ENCODE measurements at regions not wholly inside any gene's neighbourhood (a gene's known extent, or its start where the extent isn't known, plus 50 kb on each side); places are given as distances from the start of the nearest gene placed in this dataset.

DNA sequence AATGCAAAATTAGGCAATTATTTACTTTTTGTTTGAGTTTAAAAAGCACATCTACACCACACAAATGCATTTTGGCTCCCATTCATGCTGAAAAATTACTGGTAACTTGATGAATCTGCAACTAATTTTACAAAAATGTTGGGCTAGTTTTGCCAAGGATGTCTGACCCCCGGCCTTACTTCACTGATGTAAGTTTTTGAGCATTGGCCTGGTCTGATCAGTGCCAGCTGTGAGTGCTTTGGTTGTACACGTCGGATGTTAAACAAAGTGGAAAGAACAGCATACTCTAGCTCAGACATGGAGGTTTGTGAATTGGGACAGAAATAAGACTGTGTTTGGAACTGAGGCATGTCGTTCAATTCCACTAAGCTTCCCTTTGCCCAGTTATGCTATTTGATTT lies 1044.2 kb downstream of the TLE4 start:
- H3K4me3 ChIP-seq (ENCODE audit: low read length): no peak overlapping the region
- H3K9ac ChIP-seq (ENCODE audit: low read depth, low read length): no peak overlapping the region
- no peaks in the 10 kb centered on the region for H3K9me3 ChIP-seq (ENCODE audit: insufficient read depth, low read depth, low read length)
- no peaks in the 10 kb centered on the region for H3K36me3 ChIP-seq (ENCODE audit: insufficient read depth, low read depth, low read length)
- no peaks in the 10 kb centered on the region for H3K4me1 ChIP-seq (ENCODE audit: insufficient read depth, low read length)
- no peaks in the 10 kb centered on the region for H3K27me3 ChIP-seq (ENCODE audit: insufficient read depth, low read length)
- H3K27ac ChIP-seq (ENCODE audit: low read length): no peak overlapping the region

DNA sequence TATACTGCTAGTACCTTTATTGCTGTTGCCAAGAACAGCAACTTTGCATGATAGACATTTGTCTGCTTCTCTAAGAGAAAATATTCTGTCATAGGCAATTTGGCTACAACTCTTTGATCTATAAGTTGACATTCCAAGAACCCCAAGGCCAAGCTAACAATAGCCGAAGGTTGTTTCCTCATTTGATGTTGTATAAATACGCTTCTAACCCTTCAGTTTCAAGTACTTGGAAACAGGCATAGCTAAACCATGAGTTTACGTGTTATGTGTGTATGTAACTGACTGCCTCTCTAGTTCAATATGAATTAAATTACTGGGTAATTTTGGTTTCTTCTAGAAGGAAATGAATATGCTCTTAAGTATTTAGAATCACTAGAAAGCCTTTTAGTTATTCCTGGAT lies 1034.0 kb downstream of the TLE4 start:
- no peaks in the 10 kb centered on the region for H3K27me3 ChIP-seq (ENCODE audit: insufficient read depth, low read length)
- H3K27ac ChIP-seq (ENCODE audit: low read length): no peak overlapping the region
- H3K9me3 ChIP-seq (ENCODE audit: insufficient read depth, low read depth, low read length): no peaks in the 10 kb centered on the region
- no peak overlapping the region for H3K9ac ChIP-seq (ENCODE audit: low read depth, low read length)
- H3K36me3 ChIP-seq (ENCODE audit: insufficient read depth, low read depth, low read length): no peaks in the 10 kb centered on the region
- no peak overlapping the region for H3K4me3 ChIP-seq (ENCODE audit: low read length)
- peaks cover 10% of the 10 kb centered on the region for H3K4me1 ChIP-seq (ENCODE audit: insufficient read depth, low read length)

DNA sequence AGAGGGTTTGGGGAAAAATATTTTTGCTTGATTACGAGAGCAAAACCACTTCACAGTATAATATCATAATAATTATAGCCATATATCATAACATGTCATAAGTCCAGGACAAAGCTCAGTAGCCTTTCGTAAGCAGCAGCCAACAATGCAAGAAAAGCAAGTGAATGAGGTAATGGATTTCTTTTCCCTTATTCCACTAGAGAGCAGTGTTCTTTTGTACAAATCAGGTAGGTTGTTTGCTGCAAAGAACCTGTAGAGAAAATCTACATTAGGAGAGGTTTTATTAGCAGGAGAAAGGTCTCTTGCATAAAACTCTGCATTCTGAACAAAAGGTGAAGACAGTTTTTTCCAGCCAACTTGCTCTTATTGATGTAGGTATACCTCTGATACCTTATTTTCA lies 1033.4 kb downstream of the TLE4 start:
- H3K4me3 ChIP-seq (ENCODE audit: low read length): no peak overlapping the region
- no peaks in the 10 kb centered on the region for H3K27me3 ChIP-seq (ENCODE audit: insufficient read depth, low read length)
- no peak overlapping the region for H3K27ac ChIP-seq (ENCODE audit: low read length)
- H3K9ac ChIP-seq (ENCODE audit: low read depth, low read length): no peak overlapping the region
- H3K36me3 ChIP-seq (ENCODE audit: insufficient read depth, low read depth, low read length): no peaks in the 10 kb centered on the region
- H3K4me1 ChIP-seq (ENCODE audit: insufficient read depth, low read length): peaks cover 10% of the 10 kb centered on the region
- no peaks in the 10 kb centered on the region for H3K9me3 ChIP-seq (ENCODE audit: insufficient read depth, low read depth, low read length)

DNA sequence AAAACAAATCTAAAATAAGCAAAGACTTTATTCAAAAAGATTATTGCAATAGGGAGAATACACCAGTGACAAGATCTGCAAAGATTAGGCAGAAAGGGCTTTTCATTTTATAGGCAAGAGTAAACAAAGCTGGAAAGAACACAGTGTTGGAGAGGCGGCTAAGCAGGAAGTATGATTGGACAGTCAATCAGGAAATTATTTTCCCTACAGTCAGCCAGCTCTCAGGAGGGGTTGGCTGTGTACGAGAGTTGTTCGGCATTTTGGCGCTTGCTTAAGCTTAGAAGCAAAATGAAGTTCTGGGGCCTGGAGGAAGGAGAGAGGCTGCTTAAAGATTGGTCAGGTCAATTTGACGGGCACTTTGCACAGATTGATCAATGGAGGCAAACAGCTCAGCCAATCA lies 1030.5 kb downstream of the TLE4 start:
- no peaks in the 10 kb centered on the region for H3K27me3 ChIP-seq (ENCODE audit: insufficient read depth, low read length)
- no peak overlapping the region for H3K4me3 ChIP-seq (ENCODE audit: low read length)
- H3K36me3 ChIP-seq (ENCODE audit: insufficient read depth, low read depth, low read length): no peaks in the 10 kb centered on the region
- no peak overlapping the region for H3K27ac ChIP-seq (ENCODE audit: low read length)
- peaks cover 10% of the 10 kb centered on the region for H3K4me1 ChIP-seq (ENCODE audit: insufficient read depth, low read length)
- no peaks in the 10 kb centered on the region for H3K9me3 ChIP-seq (ENCODE audit: insufficient read depth, low read depth, low read length)
- H3K9ac ChIP-seq (ENCODE audit: low read depth, low read length): no peak overlapping the region

DNA sequence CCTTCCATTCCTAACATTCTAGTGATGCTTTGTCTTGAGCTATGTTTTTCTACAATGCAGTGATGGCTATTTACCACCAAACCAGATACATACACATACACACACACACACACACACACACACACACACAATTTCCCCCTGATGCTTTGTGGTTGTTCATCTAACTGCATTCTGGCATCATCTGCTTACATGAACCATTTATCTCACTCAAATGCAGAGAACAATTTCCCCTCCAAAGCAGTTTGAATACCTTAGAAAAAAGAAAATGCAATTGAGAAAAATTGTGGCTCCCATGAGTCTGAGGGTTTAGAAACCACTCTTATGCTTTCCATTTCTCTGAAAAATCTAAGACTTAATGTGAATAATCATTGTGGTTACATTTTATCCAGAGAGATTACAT lies 1024.8 kb downstream of the TLE4 start:
- no peak overlapping the region for H3K4me3 ChIP-seq (ENCODE audit: low read length)
- H3K9me3 ChIP-seq (ENCODE audit: insufficient read depth, low read depth, low read length): peaks cover 10% of the 10 kb centered on the region

GRCh38 chr9:80595192-80595591 lies 1023.4 kb downstream of the TLE4 start:
- no peak overlapping the region for H3K4me3 ChIP-seq (ENCODE audit: low read length)
- peaks cover 10% of the 10 kb centered on the region for H3K9me3 ChIP-seq (ENCODE audit: insufficient read depth, low read depth, low read length)
- no peaks in the 10 kb centered on the region for H3K27me3 ChIP-seq (ENCODE audit: insufficient read depth, low read length)
- no peaks in the 10 kb centered on the region for H3K36me3 ChIP-seq (ENCODE audit: insufficient read depth, low read depth, low read length)
- H3K27ac ChIP-seq (ENCODE audit: low read length): no peak overlapping the region
- H3K4me1 ChIP-seq (ENCODE audit: insufficient read depth, low read length): no peaks in the 10 kb centered on the region; the same call in 1 of the 2 replicates
- no peak overlapping the region for H3K9ac ChIP-seq (ENCODE audit: low read depth, low read length)

More for the DNA sequence above, 1024.8 kb downstream of the TLE4 start:
- Histone ChIP-seq H3K36me3 (ENCODE audit: insufficient read depth, low read depth, low read length) (no peaks in the 10 kb centered on the region), H3K27ac (ENCODE audit: low read length) (no peak overlapping the region), H3K9ac (ENCODE audit: low read depth, low read length) (no peak overlapping the region), H3K27me3 (ENCODE audit: insufficient read depth, low read length) (no peaks in the 10 kb centered on the region), H3K4me1 (ENCODE audit: insufficient read depth, low read length) (no peaks in the 10 kb centered on the region)

DNA sequence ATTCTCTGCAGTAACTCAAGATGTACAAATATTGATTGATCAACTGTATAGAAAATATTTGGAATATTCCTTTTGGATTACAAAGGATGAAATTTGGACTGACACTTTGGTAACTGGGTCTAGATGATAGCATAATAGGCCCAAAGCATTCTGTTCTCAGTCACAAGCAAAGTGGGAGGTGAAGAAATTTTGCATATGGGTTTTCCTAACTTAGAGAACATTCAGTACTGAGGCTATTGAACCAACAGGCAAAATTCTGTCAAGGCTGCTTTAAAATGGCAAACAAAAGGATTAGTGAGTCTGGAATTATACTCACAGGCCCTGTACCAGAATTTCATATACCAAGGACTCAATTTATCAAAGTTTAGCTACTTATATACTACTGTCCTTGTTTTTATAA lies 1020.6 kb downstream of the TLE4 start:
- H3K27ac ChIP-seq (ENCODE audit: low read length): no peak overlapping the region
- H3K9ac ChIP-seq (ENCODE audit: low read depth, low read length): no peak overlapping the region
- no peaks in the 10 kb centered on the region for H3K27me3 ChIP-seq (ENCODE audit: insufficient read depth, low read length)
- peaks cover 10% of the 10 kb centered on the region for H3K9me3 ChIP-seq (ENCODE audit: insufficient read depth, low read depth, low read length)
- H3K4me1 ChIP-seq (ENCODE audit: insufficient read depth, low read length): no peaks in the 10 kb centered on the region; the same call in 1 of the 2 replicates
- no peaks in the 10 kb centered on the region for H3K36me3 ChIP-seq (ENCODE audit: insufficient read depth, low read depth, low read length)
- H3K4me3 ChIP-seq (ENCODE audit: low read length): no peak overlapping the region

DNA sequence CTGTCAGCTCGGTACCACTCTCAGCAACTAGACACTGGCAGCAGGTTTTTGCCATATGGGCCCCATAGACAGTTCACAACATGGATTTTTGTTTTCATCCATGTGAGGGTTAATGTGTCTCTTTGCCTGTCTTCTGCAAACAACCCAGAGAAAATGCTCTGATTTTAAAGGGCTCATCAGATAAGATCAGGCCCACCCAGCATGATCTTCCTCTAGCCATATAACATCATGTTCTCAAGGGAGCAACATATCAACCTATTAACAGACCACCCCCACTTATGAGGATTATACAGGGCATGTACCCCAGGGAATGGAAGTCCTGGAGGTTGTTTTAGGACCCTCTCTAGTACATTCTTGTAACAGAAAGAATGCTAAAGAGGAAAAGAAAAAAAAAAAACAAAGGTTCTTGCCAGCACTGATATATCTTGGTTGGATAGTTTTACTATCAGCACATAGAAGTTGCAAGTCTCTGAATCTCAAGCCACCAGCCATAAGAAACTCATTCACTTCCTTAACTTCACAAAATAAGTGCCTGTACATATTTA lies 1015.1 kb downstream of the TLE4 start:
- Histone ChIP-seq H3K27me3 (ENCODE audit: insufficient read depth, low read length) (no peaks in the 10 kb centered on the region), H3K4me3 (ENCODE audit: low read length) (no peak overlapping the region), H3K4me1 (ENCODE audit: insufficient read depth, low read length) (peaks cover 2% of the 10 kb centered on the region; the same call in 1 of the 2 replicates), H3K27ac (ENCODE audit: low read length) (no peak overlapping the region), H3K9me3 (ENCODE audit: insufficient read depth, low read depth, low read length) (no peaks in the 10 kb centered on the region), H3K36me3 (ENCODE audit: insufficient read depth, low read depth, low read length) (no peaks in the 10 kb centered on the region), H3K9ac (ENCODE audit: low read depth, low read length) (no peak overlapping the region)

- no peak overlapping the region for H3K4me3 ChIP-seq (ENCODE audit: low read length)
Observed at GRCh38 chr9:80571953-80572352, 1000.2 kb downstream of the TLE4 start.

GRCh38 chr9:80569236-80569635 lies 997.5 kb downstream of the TLE4 start:
- H3K27ac ChIP-seq (ENCODE audit: low read length): no peak overlapping the region
- H3K4me3 ChIP-seq (ENCODE audit: low read length): no peak overlapping the region
- no peak overlapping the region for H3K9ac ChIP-seq (ENCODE audit: low read depth, low read length)
- peaks cover 17% of the 10 kb centered on the region for H3K9me3 ChIP-seq (ENCODE audit: insufficient read depth, low read depth, low read length)
- no peaks in the 10 kb centered on the region for H3K36me3 ChIP-seq (ENCODE audit: insufficient read depth, low read depth, low read length)
- no peaks in the 10 kb centered on the region for H3K27me3 ChIP-seq (ENCODE audit: insufficient read depth, low read length)
- H3K4me1 ChIP-seq (ENCODE audit: insufficient read depth, low read length): no peaks in the 10 kb centered on the region

More at GRCh38 chr9:80571953-80572352, 1000.2 kb downstream of the TLE4 start:
- Histone ChIP-seq H3K36me3 (ENCODE audit: insufficient read depth, low read depth, low read length) (no peaks in the 10 kb centered on the region), H3K27me3 (ENCODE audit: insufficient read depth, low read length) (no peaks in the 10 kb centered on the region), H3K9me3 (ENCODE audit: insufficient read depth, low read depth, low read length) (peaks cover 17% of the 10 kb centered on the region), H3K9ac (ENCODE audit: low read depth, low read length) (no peak overlapping the region), H3K27ac (ENCODE audit: low read length) (no peak overlapping the region), H3K4me1 (ENCODE audit: insufficient read depth, low read length) (no peaks in the 10 kb centered on the region)

GRCh38 chr9:80561526-80561925 lies 989.8 kb downstream of the TLE4 start:
- H3K4me1 ChIP-seq (ENCODE audit: insufficient read depth, low read length): no peaks in the 10 kb centered on the region
- no peak overlapping the region for H3K27ac ChIP-seq (ENCODE audit: low read length)
- H3K27me3 ChIP-seq (ENCODE audit: insufficient read depth, low read length): no peaks in the 10 kb centered on the region

GRCh38 chr9:80560976-80561375 lies 989.2 kb downstream of the TLE4 start:
- Histone ChIP-seq H3K4me3 (ENCODE audit: low read length) (no peak overlapping the region), H3K9ac (ENCODE audit: low read depth, low read length) (no peak overlapping the region), H3K4me1 (ENCODE audit: insufficient read depth, low read length) (no peaks in the 10 kb centered on the region), H3K27me3 (ENCODE audit: insufficient read depth, low read length) (no peaks in the 10 kb centered on the region), H3K27ac (ENCODE audit: low read length) (no peak overlapping the region), H3K36me3 (ENCODE audit: insufficient read depth, low read depth, low read length) (no peaks in the 10 kb centered on the region), H3K9me3 (ENCODE audit: insufficient read depth, low read depth, low read length) (no peaks in the 10 kb centered on the region)

More at GRCh38 chr9:80561526-80561925, 989.8 kb downstream of the TLE4 start:
- no peaks in the 10 kb centered on the region for H3K9me3 ChIP-seq (ENCODE audit: insufficient read depth, low read depth, low read length)
- no peak overlapping the region for H3K9ac ChIP-seq (ENCODE audit: low read depth, low read length)
- no peaks in the 10 kb centered on the region for H3K36me3 ChIP-seq (ENCODE audit: insufficient read depth, low read depth, low read length)
- no peak overlapping the region for H3K4me3 ChIP-seq (ENCODE audit: low read length)

Data from iPS-20b (cell line).